Amygdala (tissue), 56 donors: ENCODE measurements at regions not wholly inside any gene's neighbourhood (a gene's known extent, or its start where the extent isn't known, plus 50 kb on each side); places are given as distances from the start of the nearest gene placed in this dataset.
"Not testable (repeated sequence)": the region's sequence is repeated elsewhere in the genome, so short reads cannot be mapped to it uniquely, and the experiment has no call there.

ENCODE experiments used
- DNase-seq, 56 donors: peaks; one replicate each; lab custom pipeline; 2025; lab: John Stamatoyannopoulos, UW

DNA sequence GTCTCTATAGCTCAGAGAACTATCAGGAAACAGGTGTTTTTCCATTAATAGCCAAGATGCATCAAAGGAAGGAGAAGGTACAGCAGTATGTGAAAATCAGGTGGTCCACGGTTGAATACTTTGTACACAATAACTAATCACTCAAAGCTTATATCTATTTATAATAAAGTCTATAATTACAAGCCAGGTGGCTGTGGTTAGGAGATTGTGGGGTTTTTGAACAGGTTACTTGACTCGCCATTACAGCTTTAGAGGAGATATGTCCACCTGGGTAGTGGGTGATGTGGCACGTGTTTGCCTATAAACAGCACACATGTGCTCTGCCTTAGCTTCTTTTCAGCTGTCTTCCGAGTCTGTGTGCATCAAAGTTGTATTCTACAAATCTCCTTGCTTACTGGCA is 892.2 kb upstream of the ZEB2 start:
- DNase-seq = no peak

DNA sequence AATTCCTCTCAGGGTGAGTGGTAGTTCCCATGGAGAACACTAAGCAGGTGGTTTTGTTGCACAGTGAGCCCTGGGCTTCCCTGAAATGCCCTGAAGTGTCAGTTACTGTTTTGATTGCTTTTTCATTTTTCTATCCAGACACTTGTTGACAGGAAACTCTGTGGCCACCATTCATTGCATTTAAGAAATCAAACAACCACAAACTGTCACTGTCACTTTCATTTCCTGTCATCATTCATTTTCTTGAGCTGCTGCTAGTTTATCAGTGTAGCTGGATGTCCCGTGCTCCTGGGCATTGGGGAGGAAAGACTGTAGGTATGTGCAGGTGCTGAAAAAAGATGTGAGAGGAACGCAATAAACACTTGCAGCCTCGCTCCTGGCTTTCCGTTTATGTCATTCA is 891.6 kb upstream of the ZEB2 start:
- no peak for DNase-seq

DNA sequence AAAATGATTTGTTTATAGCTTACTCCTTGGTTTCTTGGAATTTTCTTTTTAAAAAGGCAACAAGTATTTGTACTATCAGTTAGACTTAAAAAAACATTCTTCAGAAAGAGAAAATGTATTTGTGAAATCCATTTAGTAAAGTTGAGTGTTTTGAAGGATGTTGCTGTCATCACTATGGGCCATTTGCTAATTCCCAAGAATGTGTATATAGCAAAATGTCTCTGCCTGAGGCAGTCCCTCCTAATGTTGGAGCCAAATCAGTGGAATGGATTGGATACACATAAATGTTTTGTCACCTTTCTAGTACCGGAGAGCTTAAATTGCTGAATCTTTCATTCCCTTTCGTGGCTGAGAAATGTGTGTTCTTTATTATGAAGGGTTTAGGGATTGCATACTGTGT is 890.2 kb upstream of the ZEB2 start:
- no peak for DNase-seq

- no peak for DNase-seq
These were observed 889.1 kb upstream of the ZEB2 start for GRCh38 chr2:145408980-145409379.

- no peak for DNase-seq
These were observed 884.8 kb upstream of the ZEB2 start for GRCh38 chr2:145404690-145405089.

DNA sequence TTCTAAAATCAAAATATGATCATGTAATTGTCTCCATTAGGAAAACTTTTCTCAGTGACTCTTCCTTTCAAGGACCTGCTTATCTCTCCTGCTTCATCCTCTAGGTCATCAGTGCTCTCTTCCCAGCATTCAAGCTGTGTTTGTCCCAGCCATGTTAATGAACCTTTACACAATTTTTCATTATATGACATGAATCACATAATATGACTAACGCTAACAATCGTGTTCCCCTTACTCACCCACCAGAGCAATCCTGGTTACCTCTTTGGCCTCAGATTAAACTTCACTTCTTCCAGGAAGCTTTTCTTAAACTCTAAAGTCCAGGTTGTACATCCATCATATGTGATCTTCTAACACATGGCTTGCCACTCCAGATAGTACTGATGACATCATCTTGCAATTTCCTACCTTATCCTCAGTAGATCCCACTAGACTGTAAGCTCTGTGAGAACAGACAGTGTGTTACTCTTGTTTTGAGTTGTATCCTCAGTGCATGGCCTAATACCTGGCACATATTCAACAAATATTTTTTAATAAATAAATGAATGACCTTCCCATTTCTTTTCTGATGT is 882.9 kb upstream of the ZEB2 start:
- DNase-seq = no peak

GRCh38 chr2:145399131-145399530 is 879.2 kb upstream of the ZEB2 start:
- DNase-seq = no peak

DNA sequence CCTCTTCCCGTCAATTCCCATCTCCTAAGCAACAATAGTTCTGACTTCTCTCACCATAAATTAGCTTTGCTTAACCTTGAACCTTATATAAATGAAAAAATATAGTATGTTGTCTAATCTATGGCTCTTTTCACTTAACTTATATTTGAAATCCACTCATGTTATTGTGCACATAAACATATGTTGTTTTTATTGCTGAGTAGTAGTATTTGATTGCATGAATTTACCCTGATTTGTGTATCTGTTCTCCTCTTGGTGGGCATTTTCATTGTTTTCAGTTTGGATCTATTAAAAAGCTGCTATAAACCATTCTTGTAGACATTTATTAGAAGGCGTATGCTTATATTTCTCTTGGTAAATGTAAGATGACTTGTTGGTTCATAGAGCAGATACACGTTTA is 874.3 kb upstream of the ZEB2 start:
- DNase-seq = no peak

DNA sequence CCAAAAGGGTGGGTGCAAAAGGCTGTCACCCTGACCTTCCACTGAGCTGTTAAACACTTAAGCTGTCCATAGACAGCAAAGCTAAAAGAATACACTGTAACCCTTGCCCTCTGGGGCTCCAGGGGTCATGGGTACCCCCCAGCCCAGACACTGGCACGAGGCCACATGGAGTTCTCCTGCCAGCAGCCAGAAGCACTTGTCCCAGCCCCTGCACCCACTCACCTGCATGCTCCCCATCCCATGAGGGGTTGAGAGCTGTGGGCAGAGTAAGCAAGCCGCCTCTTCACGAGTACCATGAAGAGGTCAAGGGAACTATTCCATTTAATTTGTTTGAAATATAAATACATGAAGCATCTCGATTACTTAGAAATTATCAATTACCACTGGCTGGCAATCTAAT is 867.1 kb upstream of the ZEB2 start:
- DNase-seq = no peak

DNA sequence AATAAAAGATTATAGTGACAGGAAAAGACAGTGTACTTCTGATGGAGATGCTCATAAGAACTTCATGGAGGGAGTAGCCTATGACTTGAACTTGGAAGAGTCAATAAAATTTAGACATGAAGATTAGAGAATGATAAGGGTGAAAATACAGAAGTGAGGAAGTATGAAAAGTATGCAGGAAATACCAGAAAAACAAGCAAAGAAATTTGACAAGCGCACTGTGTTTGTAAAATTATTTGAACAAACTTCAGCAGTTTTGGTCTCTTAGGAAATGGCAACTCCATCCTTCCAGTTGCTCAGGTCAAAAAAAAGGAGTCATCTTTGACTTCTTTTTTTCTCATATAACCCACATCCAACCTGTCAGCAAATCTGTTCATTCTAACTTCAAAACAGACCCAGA is 864.0 kb upstream of the ZEB2 start:
- no peak for DNase-seq

GRCh38 chr2:145380436-145381017 is 860.6 kb upstream of the ZEB2 start:
- DNase-seq = peak in 1 of 56 donors; percentile 8

GRCh38 chr2:145379934-145380333 is 860.0 kb upstream of the ZEB2 start:
- no peak for DNase-seq

DNA sequence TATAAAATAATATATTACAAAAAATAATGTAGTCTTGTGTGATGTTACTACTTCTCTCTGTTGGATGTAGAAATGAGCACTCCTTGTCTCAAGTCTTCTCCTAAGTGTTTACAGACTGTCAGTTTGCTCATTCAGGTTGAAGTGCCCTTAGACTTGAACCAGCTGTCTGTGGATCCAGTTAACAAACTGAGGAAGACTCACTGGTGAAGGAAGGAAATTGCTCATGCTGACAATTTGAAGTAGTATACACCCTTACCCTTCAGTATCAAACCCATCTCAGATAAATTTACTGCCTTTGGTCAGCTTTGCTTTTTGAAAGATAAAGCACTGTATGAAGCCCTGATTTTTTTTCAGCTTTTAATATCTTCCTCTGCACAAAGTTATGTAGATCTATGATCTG is 854.2 kb upstream of the ZEB2 start:
- no peak for DNase-seq

- not testable (repeated sequence) for DNase-seq
These were observed 847.4 kb upstream of the ZEB2 start for GRCh38 chr2:145367334-145367733.

DNA sequence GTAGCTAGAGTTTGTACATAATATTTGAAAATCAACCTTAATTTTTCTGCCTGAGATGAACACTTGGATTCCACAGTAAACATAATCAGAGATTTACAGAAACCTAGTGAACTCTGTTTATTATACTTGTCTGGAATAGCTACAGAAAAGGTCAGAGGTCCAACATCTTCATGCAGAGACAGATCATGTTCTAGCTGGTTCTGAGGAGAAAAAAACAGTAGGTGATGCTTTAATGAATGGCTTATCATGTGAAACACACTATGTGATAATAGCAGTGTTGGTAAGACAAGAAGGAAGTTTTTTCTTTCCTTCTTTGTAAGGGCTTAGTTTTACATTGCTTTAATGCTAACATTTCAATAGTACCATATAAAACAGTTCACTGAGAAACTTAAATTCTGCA is 846.4 kb upstream of the ZEB2 start:
- DNase-seq = no peak

- DNase-seq = no peak
These were observed 840.3 kb upstream of the ZEB2 start for GRCh38 chr2:145360129-145360790.

GRCh38 chr2:145359561-145359960 is 839.6 kb upstream of the ZEB2 start:
- DNase-seq = no peak

DNA sequence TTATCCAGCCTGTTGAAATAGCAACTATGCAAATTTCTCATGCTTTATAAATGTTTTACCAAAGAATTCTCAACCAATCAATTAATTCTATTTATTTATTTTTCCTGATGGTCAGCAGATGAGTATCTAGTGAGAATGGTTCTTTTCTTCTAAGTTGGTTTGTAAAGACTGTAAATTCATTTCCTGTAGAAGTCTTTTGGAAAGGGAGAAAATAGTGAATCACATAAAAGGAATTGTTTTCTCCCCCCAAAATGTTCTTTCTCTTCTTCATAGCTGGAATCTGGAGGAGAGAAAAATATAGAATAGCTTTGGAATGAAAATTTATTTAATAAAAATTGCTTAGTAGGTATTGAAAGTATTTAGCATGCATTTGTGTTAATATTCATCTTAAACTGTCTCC is 836.1 kb upstream of the ZEB2 start:
- no peak for DNase-seq

- no peak for DNase-seq
These were observed 832.6 kb upstream of the ZEB2 start for GRCh38 chr2:145352484-145352883.

DNA sequence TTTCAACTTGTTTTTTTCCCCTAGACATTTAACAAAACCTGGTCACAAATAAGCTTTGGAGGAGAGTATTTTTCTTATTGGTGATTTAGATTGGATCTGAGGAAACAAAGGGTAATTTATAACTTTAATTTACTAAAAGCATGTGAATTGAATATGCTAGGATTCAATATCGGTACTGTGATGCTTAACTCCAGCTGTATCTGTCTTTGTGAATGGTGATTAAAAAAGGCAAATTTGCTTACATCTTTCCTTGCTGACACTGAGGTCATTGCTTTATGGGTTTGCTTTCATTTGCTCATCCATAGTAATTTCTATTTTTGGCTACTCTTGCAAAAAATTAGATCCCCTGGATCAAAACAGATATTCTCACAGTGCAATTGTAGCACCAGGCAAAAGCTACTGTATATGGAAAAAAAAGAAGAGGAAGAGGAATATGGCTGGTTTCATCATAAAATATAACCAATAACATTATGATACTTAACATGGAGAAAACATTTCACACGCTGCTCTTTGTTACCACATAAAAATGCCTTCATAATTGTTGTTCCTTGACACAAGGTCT is 832.0 kb upstream of the ZEB2 start:
- no peak for DNase-seq

GRCh38 chr2:145350011-145350410 is 830.1 kb upstream of the ZEB2 start:
- no peak for DNase-seq

GRCh38 chr2:145344076-145344724 is 824.3 kb upstream of the ZEB2 start:
- DNase-seq = no peak
